WTC11 (cell line): ENCODE measurements at regions not wholly inside any gene's neighbourhood (a gene's known extent, or its start where the extent isn't known, plus 50 kb on each side); places are given as distances from the start of the nearest gene placed in this dataset.

ENCODE experiments used
- ATAC-seq: fragments of 200-7000 bp; cut with Tn5 transposase; 2 replicates; pipeline ENCODE4 v1.10.0; 2021; ENCODE audit warnings: mild to moderate bottlenecking, moderate library complexity
- CTCF ChIA-PET: fragments of 300-600 bp; sonication (Branson Sonifier 250); formaldehyde crosslinking; loops from one replicate; lab custom pipeline; 2021; ENCODE audit warnings: antibody characterized with exemption; lab: Charles Lee
- POLR2A ChIA-PET: fragments of 350-600 bp; sonication (Branson Sonifier 250); formaldehyde crosslinking; loops from one replicate; lab custom pipeline; 2021; ENCODE audit warnings: antibody characterized with exemption; lab: Charles Lee
- DNase-seq: peaks from one replicate; pipeline ENCODE4 v3.0.0; 2021; ENCODE audit warnings: low spot score
- H3K27ac Mint-ChIP-seq: 2 replicates; pipeline ENCODE4 v1.8.0; 2021; ENCODE audit warnings: mixed read lengths
- H3K27me3 Mint-ChIP-seq: 2 replicates; pipeline ENCODE4 v1.8.0; 2021; ENCODE audit warnings: low read depth, mild to moderate bottlenecking, moderate library complexity, mixed read lengths
- H3K36me3 Mint-ChIP-seq: 2 replicates; pipeline ENCODE4 v1.8.0; 2021; ENCODE audit warnings: mixed read lengths
- H3K4me1 Mint-ChIP-seq: 2 replicates; pipeline ENCODE4 v1.8.0; 2022; ENCODE audit warnings: mixed read lengths
- H3K4me3 Mint-ChIP-seq: 2 replicates; pipeline ENCODE4 v1.8.0; 2021; ENCODE audit warnings: mild to moderate bottlenecking, moderate library complexity, mixed read lengths
- H3K9me3 Mint-ChIP-seq: 2 replicates; pipeline ENCODE4 v1.8.0; 2021; ENCODE audit warnings: mixed read lengths
- AR ChIP-seq: fragments of 250-450 bp; sonication (Bioruptor Pico); IDR thresholded peaks from 2 replicates; pipeline ENCODE4 v1.9.0; 2021; ENCODE audit warnings: mild to moderate bottlenecking
- CREB1 ChIP-seq: sonication (generic); formaldehyde crosslinking; IDR thresholded peaks from 2 replicates; pipeline ENCODE4 v1.8.0; 2023; ENCODE audit warnings: mild to moderate bottlenecking, missing genetic modification reagents
- CREM ChIP-seq: sonication (generic); formaldehyde crosslinking; IDR thresholded peaks from 2 replicates; pipeline ENCODE4 v1.8.1; 2022; ENCODE audit warnings: mild to moderate bottlenecking, missing genetic modification reagents, moderate library complexity
- ELF4 ChIP-seq: sonication (generic); formaldehyde crosslinking; IDR thresholded peaks from 2 replicates; pipeline ENCODE4 v1.8.1; 2022; ENCODE audit warnings: low read depth, mild to moderate bottlenecking, moderate library complexity, missing genetic modification reagents
- ERG ChIP-seq: fragments of 250-450 bp; sonication (Bioruptor Pico); IDR thresholded peaks from 2 replicates; pipeline ENCODE4 v1.8.0; 2021; ENCODE audit warnings: mild to moderate bottlenecking
- ESRRA ChIP-seq: sonication (generic); formaldehyde crosslinking; IDR thresholded peaks from 2 replicates; pipeline ENCODE4 v1.8.1; 2022; ENCODE audit warnings: mild to moderate bottlenecking, missing genetic modification reagents, borderline replicate concordance
- HMGA2 ChIP-seq: fragments of 250-450 bp; sonication (Bioruptor Pico); IDR thresholded peaks from 2 replicates; pipeline ENCODE4 v1.4.0; 2021; ENCODE audit warnings: mild to moderate bottlenecking, moderate library complexity
- NFATC4 ChIP-seq: fragments of 250-450 bp; sonication (Bioruptor Pico); IDR thresholded peaks from 2 replicates; pipeline ENCODE4 v1.9.0; 2021; ENCODE audit warnings: mild to moderate bottlenecking
- RELA ChIP-seq: sonication (generic); formaldehyde crosslinking; IDR thresholded peaks from 2 replicates; pipeline ENCODE4 v1.8.1; 2022; ENCODE audit warnings: missing genetic modification reagents, mild to moderate bottlenecking, borderline replicate concordance
- SMAD4 ChIP-seq: sonication (generic); formaldehyde crosslinking; IDR thresholded peaks from 2 replicates; pipeline ENCODE4 v1.8.0; 2022; ENCODE audit warnings: mild to moderate bottlenecking, missing genetic modification reagents
- TEAD4 ChIP-seq: sonication (generic); formaldehyde crosslinking; IDR thresholded peaks from 2 replicates; pipeline ENCODE4 v1.8.0; 2022; ENCODE audit warnings: mild to moderate bottlenecking, missing genetic modification reagents
- USF1 ChIP-seq: sonication (generic); formaldehyde crosslinking; IDR thresholded peaks from 2 replicates; pipeline ENCODE4 v1.8.0; 2022; ENCODE audit warnings: mild to moderate bottlenecking, missing genetic modification reagents
- ZNF138 ChIP-seq: sonication (generic); formaldehyde crosslinking; conservative IDR thresholded peaks from 2 replicates; pipeline ENCODE4 v1.8.1; 2022; ENCODE audit warnings: mild to moderate bottlenecking, moderate library complexity, missing genetic modification reagents
- TF ChIP-seq, protein P1 (sequence below): sonication (generic); formaldehyde crosslinking; IDR thresholded peaks from 2 replicates; pipeline ENCODE4 v1.8.0; 2023; ENCODE audit warnings: mild to moderate bottlenecking, missing genetic modification reagents

DNA sequence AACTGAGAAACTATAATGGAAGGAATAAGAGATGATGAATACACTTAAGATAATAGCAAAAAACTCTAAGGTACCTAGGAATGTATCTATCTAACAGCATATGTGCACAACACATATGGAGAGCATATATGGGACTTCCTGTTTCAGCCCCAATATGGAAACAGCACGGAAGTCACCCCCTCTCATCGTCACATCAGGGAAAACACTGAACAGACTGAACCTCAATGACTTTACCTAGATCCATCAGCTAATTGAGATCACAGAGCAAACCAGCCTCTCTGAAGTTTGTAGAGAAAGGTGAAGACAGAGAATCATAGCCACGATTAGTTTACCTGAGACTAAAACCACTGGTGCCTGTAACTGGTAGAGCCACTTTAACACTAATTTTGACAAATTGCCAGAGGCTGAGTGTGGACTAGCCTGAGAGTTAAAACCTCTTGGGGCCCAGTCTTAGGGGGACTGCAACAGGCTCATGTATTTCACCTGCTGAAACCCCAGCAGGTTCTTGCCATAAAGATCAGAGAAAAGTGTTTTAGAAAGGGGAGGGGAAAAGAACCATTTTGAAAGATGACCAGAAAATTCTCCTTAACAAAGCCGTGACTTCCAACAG, 722.6 kb downstream of the TBC1D22A start:
- no peak for TF ChIP-seq AR (CRISPR knock-in tag)
- TF ChIP-seq, protein P1, sequence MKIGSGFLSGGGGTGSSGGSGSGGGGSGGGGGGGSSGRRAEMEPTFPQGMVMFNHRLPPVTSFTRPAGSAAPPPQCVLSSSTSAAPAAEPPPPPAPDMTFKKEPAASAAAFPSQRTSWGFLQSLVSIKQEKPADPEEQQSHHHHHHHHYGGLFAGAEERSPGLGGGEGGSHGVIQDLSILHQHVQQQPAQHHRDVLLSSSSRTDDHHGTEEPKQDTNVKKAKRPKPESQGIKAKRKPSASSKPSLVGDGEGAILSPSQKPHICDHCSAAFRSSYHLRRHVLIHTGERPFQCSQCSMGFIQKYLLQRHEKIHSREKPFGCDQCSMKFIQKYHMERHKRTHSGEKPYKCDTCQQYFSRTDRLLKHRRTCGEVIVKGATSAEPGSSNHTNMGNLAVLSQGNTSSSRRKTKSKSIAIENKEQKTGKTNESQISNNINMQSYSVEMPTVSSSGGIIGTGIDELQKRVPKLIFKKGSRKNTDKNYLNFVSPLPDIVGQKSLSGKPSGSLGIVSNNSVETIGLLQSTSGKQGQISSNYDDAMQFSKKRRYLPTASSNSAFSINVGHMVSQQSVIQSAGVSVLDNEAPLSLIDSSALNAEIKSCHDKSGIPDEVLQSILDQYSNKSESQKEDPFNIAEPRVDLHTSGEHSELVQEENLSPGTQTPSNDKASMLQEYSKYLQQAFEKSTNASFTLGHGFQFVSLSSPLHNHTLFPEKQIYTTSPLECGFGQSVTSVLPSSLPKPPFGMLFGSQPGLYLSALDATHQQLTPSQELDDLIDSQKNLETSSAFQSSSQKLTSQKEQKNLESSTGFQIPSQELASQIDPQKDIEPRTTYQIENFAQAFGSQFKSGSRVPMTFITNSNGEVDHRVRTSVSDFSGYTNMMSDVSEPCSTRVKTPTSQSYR (CRISPR knock-in tag): no peak
- H3K4me1 Mint-ChIP-seq: peaks cover 3% of the 10 kb centered on the region; the same call in 1 of the 2 replicates
- ATAC-seq: no peak

GRCh38 chr22:47476231-47476630, 713.8 kb downstream of the TBC1D22A start:
- no peak overlapping the region for H3K27ac Mint-ChIP-seq
- H3K9me3 Mint-ChIP-seq: peaks cover 58% of the 10 kb centered on the region
- H3K27me3 Mint-ChIP-seq: 0 out of 2 replicates have a peak, but pooled peaks cover 3% of the 10 kb centered on the region
- H3K4me3 Mint-ChIP-seq: no peak overlapping the region
- CTCF ChIA-PET: no interaction called here
- TF ChIP-seq RELA (CRISPR knock-in tag): no peak
- TF ChIP-seq ERG: no peak
- TF ChIP-seq CREB1 (CRISPR knock-in tag): no peak
- no peak for TF ChIP-seq CREM (CRISPR knock-in tag)
- TF ChIP-seq NFATC4 (CRISPR knock-in tag): no peak
- TF ChIP-seq AR (CRISPR knock-in tag): no peak
- TF ChIP-seq ZNF138: no peak
- no peaks in the 10 kb centered on the region for H3K4me1 Mint-ChIP-seq
- DNase-seq (no peak), ATAC-seq (no peak)
- POLR2A ChIA-PET: no interaction called here
- H3K36me3 Mint-ChIP-seq: peaks cover 11% of the 10 kb centered on the region; the same call in 1 of the 2 replicates

More for the DNA sequence above, 722.6 kb downstream of the TBC1D22A start:
- no peak overlapping the region for H3K4me3 Mint-ChIP-seq
- POLR2A ChIA-PET: no interaction called here
- H3K27me3 Mint-ChIP-seq: peaks cover 4% of the 10 kb centered on the region
- H3K36me3 Mint-ChIP-seq: peaks cover 25% of the 10 kb centered on the region
- no peak for DNase-seq
- H3K27ac Mint-ChIP-seq: no peak overlapping the region
- H3K9me3 Mint-ChIP-seq: peaks cover 44% of the 10 kb centered on the region
- CTCF ChIA-PET: no interaction called here

DNA sequence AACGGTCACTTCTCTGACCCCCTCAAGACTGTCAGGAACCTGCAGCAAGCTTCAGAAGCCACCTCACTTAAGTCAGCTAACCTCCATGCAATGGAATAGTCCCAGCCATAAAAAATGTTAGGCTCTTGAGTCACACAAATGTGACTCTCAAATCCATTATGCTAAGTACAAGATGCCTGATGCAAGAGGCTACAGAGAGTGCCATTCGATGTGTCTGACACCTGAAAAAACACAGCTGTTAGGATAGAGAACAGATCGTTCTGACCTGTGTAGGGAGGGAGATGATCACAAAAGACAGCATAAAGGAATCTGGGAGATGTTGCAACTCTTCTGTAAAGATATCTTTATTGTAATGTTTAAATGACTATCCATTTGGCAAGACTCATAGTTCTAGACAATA, 712.4 kb downstream of the TBC1D22A start:
- Mint-ChIP-seq H3K4me3 (no peak overlapping the region), H3K9me3 (peaks cover 51% of the 10 kb centered on the region), H3K36me3 (peaks cover 14% of the 10 kb centered on the region), H3K27me3 (0 out of 2 replicates have a peak, but pooled peaks cover 3% of the 10 kb centered on the region), H3K27ac (no peak overlapping the region), H3K4me1 (no peaks in the 10 kb centered on the region)
- DNase-seq: no peak
- TF ChIP-seq ESRRA (CRISPR knock-in tag) (no peak), SMAD4 (CRISPR knock-in tag) (no peak), TEAD4 (CRISPR knock-in tag) (no peak), HMGA2 (no peak), ERG (no peak), RELA (CRISPR knock-in tag) (no peak), ELF4 (no peak), USF1 (CRISPR knock-in tag) (no peak)
- ChIA-PET CTCF (no interaction called here), POLR2A (no interaction called here)
- ATAC-seq: no peak
